NCI-H187 treated with DMSO at 0.1 percent for 48 hours (cell line): ENCODE measurements at regions not wholly inside any gene's neighbourhood (a gene's known extent, or its start where the extent isn't known, plus 50 kb on each side); places are given as distances from the start of the nearest gene placed in this dataset.
"Not testable (repeated sequence)": the region's sequence is repeated elsewhere in the genome, so short reads cannot be mapped to it uniquely, and the experiment has no call there.

Experiments used
- DNase-seq: peaks from one replicate; lab custom pipeline; 2025; lab: John Stamatoyannopoulos, UW

- DNase-seq, result no peak
These were observed 468.1 kb upstream of the CXADR start for GRCh38 chr21:17044696-17045095.

- no peak for DNase-seq
These were observed 467.5 kb upstream of the CXADR start for GRCh38 chr21:17045214-17045853.

GRCh38 chr21:17048974-17049373 is 463.9 kb upstream of the CXADR start:
- DNase-seq, result no peak

- no peak for DNase-seq
These were observed 462.7 kb upstream of the CXADR start for GRCh38 chr21:17050156-17050555.

GRCh38 chr21:17050646-17051045 is 462.2 kb upstream of the CXADR start:
- DNase-seq, result no peak

- DNase-seq, result no peak
These were observed 461.8 kb upstream of the CXADR start for GRCh38 chr21:17051054-17051453.

GRCh38 chr21:17053321-17053720 is 459.5 kb upstream of the CXADR start:
- DNase-seq, result no peak

GRCh38 chr21:17059936-17060335 is 452.9 kb upstream of the CXADR start:
- no peak for DNase-seq

- no peak for DNase-seq
These were observed 446.8 kb upstream of the CXADR start for GRCh38 chr21:17066006-17066405.

GRCh38 chr21:17071093-17071492 is 441.8 kb upstream of the CXADR start:
- DNase-seq, result no peak

- no peak for DNase-seq
These were observed 431.6 kb upstream of the CXADR start for GRCh38 chr21:17081193-17081592.

GRCh38 chr21:17082843-17083483 is 429.9 kb upstream of the CXADR start:
- DNase-seq, result no peak

- no peak for DNase-seq
These were observed 427.1 kb upstream of the CXADR start for GRCh38 chr21:17085707-17086106.

- DNase-seq, result no peak
These were observed 424.3 kb upstream of the CXADR start for GRCh38 chr21:17088500-17088899.

- no peak for DNase-seq
These were observed 423.8 kb upstream of the CXADR start for GRCh38 chr21:17089091-17089491.

GRCh38 chr21:17101696-17102095 is 411.1 kb upstream of the CXADR start:
- DNase-seq, result no peak

- no peak for DNase-seq
These were observed 406.9 kb upstream of the CXADR start for GRCh38 chr21:17105932-17106331.

GRCh38 chr21:17114045-17114444 is 398.8 kb upstream of the CXADR start:
- no peak for DNase-seq

GRCh38 chr21:17118638-17119384 is 394.0 kb upstream of the CXADR start:
- DNase-seq, result no peak

- no peak for DNase-seq
These were observed 393.2 kb upstream of the CXADR start for GRCh38 chr21:17119466-17120297.

GRCh38 chr21:17127395-17127794 is 385.4 kb upstream of the CXADR start:
- DNase-seq, result not testable (repeated sequence)

- DNase-seq, result no peak
These were observed 384.7 kb upstream of the CXADR start for GRCh38 chr21:17128132-17128531.
